Right atrium auricular region (tissue), 2 donors: ENCODE measurements at regions not wholly inside any gene's neighbourhood (a gene's known extent, or its start where the extent isn't known, plus 50 kb on each side); places are given as distances from the start of the nearest gene placed in this dataset.

ENCODE experiments used
- DNase-seq: peaks from one replicate; pipeline ENCODE4 v3.0.0-alpha.2; 2019; ENCODE audit warnings: low spot score
- H3K27ac ChIP-seq, 2 donors: fragments of 200-600 bp; sonication (generic); 1 replicate in 1 of 2; 2 replicates in 1 of 2; pipeline ENCODE4 v1.5.1; 2016 to 2019
- H3K27me3 ChIP-seq, 2 donors: fragments of 200-600 bp; sonication (generic); one replicate each; pipeline versions ENCODE4 v1.5.1 to v1.6.0; 2017 to 2019
- H3K36me3 ChIP-seq: fragments of 200-600 bp; sonication (generic); one replicate; pipeline ENCODE4 v1.5.1; 2016
- H3K4me1 ChIP-seq, 2 donors: fragments of 200-600 bp; sonication (generic); one replicate each; pipeline versions ENCODE4 v1.5.1 to v1.6.0; 2017 to 2019
- H3K4me3 ChIP-seq, 2 donors: fragments of 200-600 bp; sonication (generic); 1 replicate in 1 of 2; 2 replicates in 1 of 2; pipeline ENCODE4 v1.5.1; 2017 to 2019; ENCODE audit warnings: mild to moderate bottlenecking in 1 of 2, moderate library complexity in 1 of 2
- H3K9me3 ChIP-seq, 2 donors: fragments of 200-600 bp; sonication (generic); one replicate each; pipeline ENCODE4 v1.5.1; 2019
- TF ChIP-seq, protein P1 (sequence below), 2 donors: fragments of 200-600 bp; sonication (generic); IDR thresholded peaks; one replicate each; pipeline ENCODE4 v1.5.1; 2019; ENCODE audit warnings: antibody characterized with exemption in 2 of 2

DNA sequence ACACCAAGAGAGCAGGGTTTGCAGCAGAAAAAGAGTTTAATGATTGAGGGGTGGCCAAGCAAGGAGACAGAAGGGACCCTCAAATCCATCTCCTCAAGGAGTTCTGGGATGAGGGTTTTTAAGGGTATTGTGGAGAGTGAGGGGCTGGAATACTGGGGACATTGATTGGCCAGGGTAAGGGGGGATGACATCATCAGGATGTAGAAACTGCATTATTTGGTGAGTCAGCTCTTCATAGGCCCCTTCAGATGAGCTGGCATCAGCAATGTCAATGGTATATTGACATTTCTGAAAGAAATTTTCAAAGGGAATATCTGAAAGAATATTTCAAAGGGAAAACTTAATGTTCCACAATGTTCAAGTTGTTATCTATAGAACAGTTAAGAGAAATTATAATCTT lies 168.1 kb upstream of the SNX7 start:
- H3K27ac ChIP-seq: no peak overlapping the region
- no peak for DNase-seq

GRCh38 chr1:98490099-98490498 lies 171.4 kb upstream of the SNX7 start:
- H3K4me1 ChIP-seq: no peaks in the 10 kb centered on the region
- DNase-seq: no peak
- H3K9me3 ChIP-seq: no peaks in the 10 kb centered on the region
- H3K27me3 ChIP-seq: no peaks in the 10 kb centered on the region
- H3K4me3 ChIP-seq: no peak overlapping the region
- no peaks in the 10 kb centered on the region for H3K36me3 ChIP-seq
- TF ChIP-seq, protein P1, sequence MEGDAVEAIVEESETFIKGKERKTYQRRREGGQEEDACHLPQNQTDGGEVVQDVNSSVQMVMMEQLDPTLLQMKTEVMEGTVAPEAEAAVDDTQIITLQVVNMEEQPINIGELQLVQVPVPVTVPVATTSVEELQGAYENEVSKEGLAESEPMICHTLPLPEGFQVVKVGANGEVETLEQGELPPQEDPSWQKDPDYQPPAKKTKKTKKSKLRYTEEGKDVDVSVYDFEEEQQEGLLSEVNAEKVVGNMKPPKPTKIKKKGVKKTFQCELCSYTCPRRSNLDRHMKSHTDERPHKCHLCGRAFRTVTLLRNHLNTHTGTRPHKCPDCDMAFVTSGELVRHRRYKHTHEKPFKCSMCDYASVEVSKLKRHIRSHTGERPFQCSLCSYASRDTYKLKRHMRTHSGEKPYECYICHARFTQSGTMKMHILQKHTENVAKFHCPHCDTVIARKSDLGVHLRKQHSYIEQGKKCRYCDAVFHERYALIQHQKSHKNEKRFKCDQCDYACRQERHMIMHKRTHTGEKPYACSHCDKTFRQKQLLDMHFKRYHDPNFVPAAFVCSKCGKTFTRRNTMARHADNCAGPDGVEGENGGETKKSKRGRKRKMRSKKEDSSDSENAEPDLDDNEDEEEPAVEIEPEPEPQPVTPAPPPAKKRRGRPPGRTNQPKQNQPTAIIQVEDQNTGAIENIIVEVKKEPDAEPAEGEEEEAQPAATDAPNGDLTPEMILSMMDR (IDR thresholded peaks at IDR 0.05): no peak
- no peak overlapping the region for H3K27ac ChIP-seq

More for the DNA sequence above, 168.1 kb upstream of the SNX7 start:
- H3K36me3 ChIP-seq: no peaks in the 10 kb centered on the region
- H3K27me3 ChIP-seq: no peaks in the 10 kb centered on the region
- H3K9me3 ChIP-seq: no peaks in the 10 kb centered on the region
- no peak overlapping the region for H3K4me3 ChIP-seq
- no peaks in the 10 kb centered on the region for H3K4me1 ChIP-seq
- TF ChIP-seq, protein P1 (IDR thresholded peaks at IDR 0.05): no peak

DNA sequence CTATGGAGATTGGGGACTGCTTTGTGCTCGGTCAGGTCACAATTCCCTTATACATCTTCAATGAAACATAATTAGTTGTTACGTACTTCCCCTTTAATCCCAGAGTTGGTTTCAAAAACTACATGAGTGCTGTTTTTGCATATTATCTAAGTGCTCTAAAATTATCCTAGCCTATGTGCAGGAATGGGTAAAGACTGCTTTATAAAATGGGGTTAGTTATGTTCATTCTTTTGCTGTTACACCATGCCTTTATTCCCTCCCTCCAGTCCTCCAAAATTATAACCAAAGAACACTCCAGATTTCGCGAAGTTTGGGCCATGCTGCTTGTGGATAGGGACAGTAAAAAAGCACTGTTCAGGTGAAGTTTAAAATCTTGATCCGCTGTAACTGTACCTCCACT lies 173.9 kb upstream of the SNX7 start:
- DNase-seq: no peak
- H3K4me3 ChIP-seq: no peak overlapping the region
- no peak overlapping the region for H3K27ac ChIP-seq
- TF ChIP-seq, protein P1 (IDR thresholded peaks at IDR 0.05): no peak
- no peaks in the 10 kb centered on the region for H3K9me3 ChIP-seq
- no peaks in the 10 kb centered on the region for H3K27me3 ChIP-seq
- H3K36me3 ChIP-seq: no peaks in the 10 kb centered on the region
- H3K4me1 ChIP-seq: no peaks in the 10 kb centered on the region

DNA sequence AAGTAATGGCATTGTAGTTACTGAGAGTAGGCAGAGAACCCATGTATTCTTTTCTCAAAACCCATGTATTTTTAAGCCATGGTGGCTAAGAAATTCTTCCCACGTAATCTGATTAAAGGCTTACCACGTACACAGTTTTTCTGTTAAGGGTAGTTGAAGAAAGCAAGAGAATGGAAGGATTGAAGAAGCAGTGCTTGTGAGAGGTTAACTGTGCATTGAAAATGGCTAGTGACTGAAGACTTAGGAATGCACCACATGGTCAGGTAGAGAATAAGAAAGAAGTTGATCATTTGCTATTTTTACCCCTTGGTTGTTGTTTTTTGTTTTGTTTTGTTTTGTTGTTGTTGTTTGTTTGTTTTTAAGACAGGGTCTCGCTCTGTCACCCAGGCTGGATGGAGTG lies 178.9 kb upstream of the SNX7 start:
- DNase-seq: no peak
- no peaks in the 10 kb centered on the region for H3K27me3 ChIP-seq
- H3K36me3 ChIP-seq: no peaks in the 10 kb centered on the region
- no peaks in the 10 kb centered on the region for H3K4me1 ChIP-seq
- H3K4me3 ChIP-seq: no peak overlapping the region
- no peak overlapping the region for H3K27ac ChIP-seq
- H3K9me3 ChIP-seq: no peaks in the 10 kb centered on the region
- TF ChIP-seq, protein P1 (IDR thresholded peaks at IDR 0.05): no peak

GRCh38 chr1:98480271-98480670 lies 181.2 kb upstream of the SNX7 start:
- H3K9me3 ChIP-seq: no peaks in the 10 kb centered on the region
- no peaks in the 10 kb centered on the region for H3K4me1 ChIP-seq
- TF ChIP-seq, protein P1 (IDR thresholded peaks at IDR 0.05): no peak
- H3K27me3 ChIP-seq: no peaks in the 10 kb centered on the region
- no peak overlapping the region for H3K4me3 ChIP-seq
- H3K36me3 ChIP-seq: no peaks in the 10 kb centered on the region
- no peak for DNase-seq
- no peak overlapping the region for H3K27ac ChIP-seq

- TF ChIP-seq, protein P1 (IDR thresholded peaks at IDR 0.05): no peak
- H3K4me1 ChIP-seq: no peaks in the 10 kb centered on the region
- H3K9me3 ChIP-seq: no peaks in the 10 kb centered on the region
- no peak overlapping the region for H3K27ac ChIP-seq
- no peak for DNase-seq
- no peak overlapping the region for H3K4me3 ChIP-seq
- no peaks in the 10 kb centered on the region for H3K27me3 ChIP-seq
- no peaks in the 10 kb centered on the region for H3K36me3 ChIP-seq
These were observed 183.4 kb upstream of the SNX7 start for GRCh38 chr1:98478121-98478520.
